ENCODE measurements at regions not wholly inside any gene's neighbourhood (a gene's known extent, or its start where the extent isn't known, plus 50 kb on each side); places are given as distances from the start of the nearest gene placed in this dataset.
"Not testable (repeated sequence)": the region's sequence is repeated elsewhere in the genome, so short reads cannot be mapped to it uniquely, and the experiment has no call there.

DNA sequence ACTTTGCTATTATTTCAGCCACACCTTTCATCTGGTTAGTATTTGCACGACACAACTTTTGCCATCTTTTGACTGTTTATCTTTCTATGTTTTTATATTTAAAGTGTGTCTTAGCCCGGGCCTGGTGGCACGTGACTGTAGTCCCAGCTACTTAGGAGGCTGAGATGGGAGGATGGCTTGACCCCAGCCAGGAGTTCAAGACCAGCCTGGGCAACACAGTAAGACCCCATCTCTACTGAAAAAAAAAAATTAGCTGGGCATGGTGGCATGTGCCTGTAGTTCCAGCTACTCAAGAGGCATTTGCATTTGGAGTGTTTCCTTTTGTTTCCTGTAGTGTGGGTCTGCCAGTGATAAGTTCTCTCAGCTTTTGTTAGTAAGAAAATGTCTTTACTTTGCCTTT, 88.7 kb upstream of the GLI2 start:
- Histone ChIP-seq H3K27me3 (no peaks in the 10 kb centered on the region), H3K36me3 (no peaks in the 10 kb centered on the region), H3K4me1 (no peaks in the 10 kb centered on the region), H3K9me3 (no peaks in the 10 kb centered on the region), H3K27ac (no peak overlapping the region), H3K4me3 (no peak overlapping the region)
- no peak for DNase-seq
- TF ChIP-seq, protein P1, sequence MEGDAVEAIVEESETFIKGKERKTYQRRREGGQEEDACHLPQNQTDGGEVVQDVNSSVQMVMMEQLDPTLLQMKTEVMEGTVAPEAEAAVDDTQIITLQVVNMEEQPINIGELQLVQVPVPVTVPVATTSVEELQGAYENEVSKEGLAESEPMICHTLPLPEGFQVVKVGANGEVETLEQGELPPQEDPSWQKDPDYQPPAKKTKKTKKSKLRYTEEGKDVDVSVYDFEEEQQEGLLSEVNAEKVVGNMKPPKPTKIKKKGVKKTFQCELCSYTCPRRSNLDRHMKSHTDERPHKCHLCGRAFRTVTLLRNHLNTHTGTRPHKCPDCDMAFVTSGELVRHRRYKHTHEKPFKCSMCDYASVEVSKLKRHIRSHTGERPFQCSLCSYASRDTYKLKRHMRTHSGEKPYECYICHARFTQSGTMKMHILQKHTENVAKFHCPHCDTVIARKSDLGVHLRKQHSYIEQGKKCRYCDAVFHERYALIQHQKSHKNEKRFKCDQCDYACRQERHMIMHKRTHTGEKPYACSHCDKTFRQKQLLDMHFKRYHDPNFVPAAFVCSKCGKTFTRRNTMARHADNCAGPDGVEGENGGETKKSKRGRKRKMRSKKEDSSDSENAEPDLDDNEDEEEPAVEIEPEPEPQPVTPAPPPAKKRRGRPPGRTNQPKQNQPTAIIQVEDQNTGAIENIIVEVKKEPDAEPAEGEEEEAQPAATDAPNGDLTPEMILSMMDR (IDR thresholded peaks at IDR 0.05), result no peak
- no peak for TF ChIP-seq POLR2A (IDR thresholded peaks at IDR 0.05)

DNA sequence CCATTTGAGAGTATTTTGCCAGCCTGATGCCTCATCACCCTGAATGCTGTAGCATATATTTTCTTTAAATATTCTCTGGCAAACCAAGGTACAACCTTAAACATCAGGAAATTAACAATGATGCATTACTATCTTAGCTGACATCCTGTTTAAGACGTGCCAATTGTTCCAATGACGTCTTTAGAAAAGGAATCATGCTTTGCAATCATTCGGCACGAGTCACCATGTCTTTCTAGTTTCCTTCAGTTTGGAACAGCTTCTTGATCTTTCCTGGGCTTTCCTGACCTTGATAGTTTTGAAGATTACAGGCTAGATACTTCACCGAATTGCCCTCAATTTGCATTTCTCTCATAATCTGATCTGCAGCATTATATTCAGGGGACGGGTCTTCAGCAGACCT, 88.2 kb upstream of the GLI2 start:
- no peak overlapping the region for H3K27ac ChIP-seq
- no peaks in the 10 kb centered on the region for H3K36me3 ChIP-seq

DNA sequence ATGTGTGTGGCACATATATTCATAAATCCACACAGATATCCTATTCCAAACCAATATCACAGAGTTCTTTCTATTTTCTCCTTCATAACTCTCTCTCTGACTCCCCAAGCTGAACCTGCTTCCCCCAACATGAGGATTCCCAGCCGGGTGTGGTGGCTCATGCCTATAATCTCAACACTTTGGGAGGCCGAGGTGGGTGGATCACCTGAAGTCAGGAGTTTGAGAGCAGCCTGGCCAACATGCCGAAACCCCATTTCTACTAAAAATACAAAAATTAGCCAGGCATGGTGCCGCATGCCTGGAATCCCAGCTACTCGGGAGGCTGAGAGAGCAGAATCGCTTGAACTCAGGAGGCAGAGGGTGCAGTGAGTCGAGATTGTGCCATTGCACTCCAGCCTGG, 86.3 kb upstream of the GLI2 start:
- H3K4me1 ChIP-seq, H3K4me3 ChIP-seq, DNase-seq, H3K27me3 ChIP-seq, H3K9me3 ChIP-seq, H3K36me3 ChIP-seq, H3K27ac ChIP-seq: not testable (repeated sequence)

More for the DNA sequence above, 88.2 kb upstream of the GLI2 start:
- no peak for DNase-seq
- Histone ChIP-seq H3K27me3 (no peaks in the 10 kb centered on the region), H3K4me1 (no peaks in the 10 kb centered on the region), H3K9me3 (no peaks in the 10 kb centered on the region), H3K4me3 (no peak overlapping the region)
- TF ChIP-seq POLR2A (IDR thresholded peaks at IDR 0.05), result no peak
- TF ChIP-seq, protein P1 (IDR thresholded peaks at IDR 0.05), result no peak

- DNase-seq, result no peak
- Histone ChIP-seq H3K9me3 (no peaks in the 10 kb centered on the region), H3K36me3 (no peaks in the 10 kb centered on the region), H3K4me3 (no peak overlapping the region), H3K4me1 (no peaks in the 10 kb centered on the region), H3K27ac (no peak overlapping the region), H3K27me3 (no peaks in the 10 kb centered on the region)
- no peak for TF ChIP-seq POLR2A (IDR thresholded peaks at IDR 0.05)
- TF ChIP-seq, protein P1 (IDR thresholded peaks at IDR 0.05), result no peak
Observed at GRCh38 chr2:120650022-120650644, 85.5 kb upstream of the GLI2 start.

DNA sequence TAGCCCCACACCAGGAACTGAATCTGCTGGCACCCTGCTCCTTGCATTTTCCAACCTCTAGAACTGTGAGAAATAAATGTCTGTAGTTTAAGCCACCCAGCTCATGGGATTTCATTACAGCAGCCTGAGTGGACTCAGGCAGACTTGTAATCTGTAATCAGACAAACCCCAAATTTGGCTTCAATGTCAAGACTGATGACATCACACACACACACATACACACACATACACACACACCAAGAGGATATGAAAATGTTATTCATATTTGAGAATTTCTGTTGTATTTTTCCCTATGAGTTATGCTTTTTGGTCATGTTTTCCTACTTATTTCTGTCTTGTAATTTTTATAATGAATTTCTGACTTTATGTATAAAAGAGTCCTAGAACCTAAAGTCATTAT, 83.8 kb upstream of the GLI2 start:
- DNase-seq, result no peak
- no peak for TF ChIP-seq POLR2A (IDR thresholded peaks at IDR 0.05)
- TF ChIP-seq, protein P1 (IDR thresholded peaks at IDR 0.05), result no peak
- H3K4me1 ChIP-seq, result no peaks in the 10 kb centered on the region

DNA sequence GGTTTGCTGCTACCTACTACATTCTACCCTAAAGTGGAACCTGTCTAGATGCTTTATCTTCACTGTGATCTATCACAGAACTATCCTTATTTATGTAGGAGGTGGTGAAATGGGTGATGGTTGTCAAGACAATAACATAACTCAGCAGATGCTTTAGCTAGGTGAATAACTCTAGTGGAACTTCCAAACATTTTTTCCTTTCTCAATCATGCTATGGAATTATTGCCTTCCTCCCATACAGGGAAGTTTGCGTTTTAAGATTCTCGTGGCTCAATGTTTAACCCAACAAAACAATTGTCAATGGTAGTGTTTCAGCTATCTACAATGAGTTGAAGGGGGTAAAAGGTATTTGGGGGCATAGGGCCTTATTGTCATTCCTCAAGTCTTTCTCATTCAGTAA, 82.6 kb upstream of the GLI2 start:
- TF ChIP-seq, protein P1 (IDR thresholded peaks at IDR 0.05), result no peak
- no peak for TF ChIP-seq POLR2A (IDR thresholded peaks at IDR 0.05)
- no peak for DNase-seq

More for the DNA sequence above, 83.8 kb upstream of the GLI2 start:
- Histone ChIP-seq H3K27ac (no peak overlapping the region), H3K27me3 (no peaks in the 10 kb centered on the region), H3K9me3 (no peaks in the 10 kb centered on the region), H3K36me3 (no peaks in the 10 kb centered on the region), H3K4me3 (no peak overlapping the region)

More for the DNA sequence above, 82.6 kb upstream of the GLI2 start:
- Histone ChIP-seq H3K9me3 (no peaks in the 10 kb centered on the region), H3K27ac (no peak overlapping the region), H3K4me1 (no peaks in the 10 kb centered on the region), H3K4me3 (no peak overlapping the region), H3K36me3 (no peaks in the 10 kb centered on the region), H3K27me3 (no peaks in the 10 kb centered on the region)
